ENCODE measurements at regions not wholly inside any gene's neighbourhood (a gene's known extent, or its start where the extent isn't known, plus 50 kb on each side); places are given as distances from the start of the nearest gene placed in this dataset.

DNA sequence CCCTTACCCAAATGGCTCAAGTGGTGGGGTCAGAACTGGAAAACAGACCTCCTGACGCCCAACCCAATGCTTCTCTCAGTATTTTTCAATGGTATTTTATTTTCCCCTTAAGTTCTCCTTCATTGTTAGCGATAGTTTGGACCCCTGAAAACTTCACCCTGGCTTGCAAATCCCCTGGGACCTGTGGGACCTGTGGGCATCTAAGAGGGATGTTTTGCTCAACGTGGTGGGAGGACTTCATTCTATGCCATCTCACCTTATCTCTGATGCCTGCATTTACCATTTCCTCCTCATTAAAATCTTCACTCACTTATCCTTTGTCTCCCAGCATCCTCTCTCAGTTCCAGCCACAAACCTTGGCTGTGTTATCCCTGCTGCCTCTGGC, 59.4 kb upstream of the GZMB start:
- no peak for DNase-seq (ENCODE audit: low read depth)

DNA sequence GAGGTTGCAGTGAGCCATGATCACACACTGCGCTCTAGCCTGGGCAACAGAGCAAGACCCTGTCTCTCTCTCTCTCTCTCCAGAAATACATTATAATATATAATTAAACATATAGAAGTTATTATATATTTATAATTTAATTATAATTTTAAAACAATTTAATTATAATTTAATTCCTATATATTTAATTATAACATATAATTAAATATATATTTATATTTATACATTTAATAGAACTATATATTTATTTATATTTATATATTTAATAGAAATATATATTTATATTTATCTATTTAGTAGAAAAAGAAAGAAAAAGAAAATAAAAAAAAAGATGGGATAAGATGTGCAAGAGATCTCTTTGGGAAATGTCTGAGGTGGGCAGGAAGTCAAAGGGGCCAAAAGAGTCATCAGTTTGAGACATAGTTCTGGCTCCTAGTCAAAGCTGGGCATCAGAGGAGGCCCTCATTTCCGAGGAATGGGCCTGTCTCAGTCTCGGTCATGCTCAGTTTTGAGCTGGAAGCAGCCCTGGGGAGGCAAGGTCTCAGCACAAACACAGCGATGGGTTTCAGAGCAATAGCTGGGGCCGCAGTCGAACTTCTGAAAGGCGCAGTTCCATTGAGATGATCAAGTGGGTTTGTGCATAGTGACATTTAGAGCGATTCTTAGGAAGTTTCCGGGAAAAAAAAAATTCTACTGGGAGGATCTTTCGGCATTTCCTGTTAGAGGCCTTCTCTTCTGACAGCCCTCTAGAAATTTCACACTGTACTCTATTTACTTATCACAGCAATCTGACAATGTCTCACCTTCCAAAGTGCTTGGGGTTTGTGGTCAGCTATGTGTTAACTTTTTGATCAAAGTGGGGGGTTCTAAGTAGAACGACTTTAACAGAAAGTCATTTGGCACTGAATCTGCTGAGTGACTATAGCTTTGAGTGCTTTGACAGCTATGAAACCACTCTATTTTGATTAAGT, 58.7 kb upstream of the GZMB start:
- DNase-seq (ENCODE audit: low read depth) = no peak

DNA sequence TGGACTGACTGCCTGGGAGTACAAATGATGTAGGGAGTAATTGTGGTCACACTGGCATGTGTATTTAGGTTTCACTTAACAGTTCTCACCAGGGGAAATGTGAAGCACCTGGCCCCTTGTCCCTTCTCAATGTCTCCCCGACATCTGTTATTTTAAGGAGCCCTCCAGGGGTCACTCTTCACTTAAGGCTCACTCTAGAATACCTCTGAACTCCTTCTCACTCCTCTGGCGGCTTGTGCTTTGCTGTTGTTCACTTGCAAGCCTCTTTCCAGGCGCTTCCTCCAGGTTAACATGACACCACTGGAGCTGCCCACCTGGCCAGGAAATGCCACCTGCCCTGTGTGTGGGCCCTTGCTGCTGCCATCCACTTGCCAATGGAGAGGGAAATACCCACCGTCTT, 56.5 kb upstream of the GZMB start:
- DNase-seq (ENCODE audit: low read depth) = no peak

DNA sequence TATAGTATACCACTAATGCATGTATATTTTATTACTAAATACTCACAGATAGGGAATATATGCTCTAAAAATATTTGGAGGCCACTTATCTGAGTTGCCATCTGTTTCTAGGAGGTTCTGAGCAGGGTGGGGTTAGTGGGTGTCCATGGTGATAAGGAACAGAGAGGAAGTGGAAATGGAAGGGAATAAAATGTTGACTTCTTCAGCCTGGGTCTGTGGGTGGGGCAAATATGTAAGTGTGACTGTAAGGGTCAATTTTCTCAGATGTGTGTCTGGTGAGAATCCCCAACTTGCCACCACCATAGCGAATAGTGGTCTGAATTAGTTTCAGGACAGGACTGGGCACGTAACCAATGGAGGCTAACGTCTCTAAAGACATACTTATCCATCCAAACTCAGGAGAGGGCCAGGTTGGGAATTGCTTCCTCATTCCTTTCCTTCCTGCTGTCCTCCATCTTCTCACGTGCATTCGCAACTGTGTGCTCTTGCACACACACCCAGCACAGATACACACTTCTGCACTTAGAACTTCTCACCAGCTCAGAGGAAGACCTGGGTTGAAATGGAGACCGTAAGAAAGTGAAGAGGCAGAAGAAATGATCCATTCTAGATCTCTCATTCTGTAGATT, 54.2 kb upstream of the GZMB start:
- DNase-seq (ENCODE audit: low read depth) = no peak
